Dermis microvascular lymphatic vessel endothelial cell (primary cell): ENCODE measurements at regions not wholly inside any gene's neighbourhood (a gene's known extent, or its start where the extent isn't known, plus 50 kb on each side); places are given as distances from the start of the nearest gene placed in this dataset.
"Not testable (repeated sequence)": the region's sequence is repeated elsewhere in the genome, so short reads cannot be mapped to it uniquely, and the experiment has no call there.

Experiments used
- DNase-seq, 2 donors: peaks; one replicate each; pipeline versions ENCODE4 v3.0.0 to v3.0.0-alpha.2; 2010; ENCODE audit warnings: low read depth in 2 of 2

- no peak for DNase-seq
These were observed 306.7 kb upstream of the GRID2 start for GRCh38 chr4:91997045-91997444.

GRCh38 chr4:92012899-92013867 lies 290.6 kb upstream of the GRID2 start:
- DNase-seq, result no peak

GRCh38 chr4:92014067-92014466 lies 289.7 kb upstream of the GRID2 start:
- DNase-seq, result no peak

- no peak for DNase-seq
These were observed 282.6 kb upstream of the GRID2 start for GRCh38 chr4:92021203-92021602.

- DNase-seq, result no peak
These were observed 282.0 kb upstream of the GRID2 start for GRCh38 chr4:92021788-92022187.

GRCh38 chr4:92028830-92029229 lies 274.9 kb upstream of the GRID2 start:
- DNase-seq, result not testable (repeated sequence)

- DNase-seq, result no peak
These were observed 271.9 kb upstream of the GRID2 start for GRCh38 chr4:92031825-92032224.

GRCh38 chr4:92035666-92036065 lies 268.1 kb upstream of the GRID2 start:
- no peak for DNase-seq

GRCh38 chr4:92045718-92046117 lies 258.0 kb upstream of the GRID2 start:
- no peak for DNase-seq

GRCh38 chr4:92047209-92047875 lies 256.4 kb upstream of the GRID2 start:
- DNase-seq, result no peak

- DNase-seq, result no peak
These were observed 252.9 kb upstream of the GRID2 start for GRCh38 chr4:92050875-92051274.

GRCh38 chr4:92059615-92060014 lies 244.2 kb upstream of the GRID2 start:
- DNase-seq, result no peak

- no peak for DNase-seq
These were observed 243.4 kb upstream of the GRID2 start for GRCh38 chr4:92060333-92060732.

- DNase-seq, result no peak
These were observed 239.2 kb upstream of the GRID2 start for GRCh38 chr4:92064574-92064973.

GRCh38 chr4:92066485-92066884 lies 237.3 kb upstream of the GRID2 start:
- DNase-seq, result no peak

- no peak for DNase-seq
These were observed 232.2 kb upstream of the GRID2 start for GRCh38 chr4:92071587-92071986.

- no peak for DNase-seq
These were observed 228.9 kb upstream of the GRID2 start for GRCh38 chr4:92074839-92075238.

GRCh38 chr4:92090887-92091286 lies 212.9 kb upstream of the GRID2 start:
- no peak for DNase-seq

GRCh38 chr4:92091335-92091734 lies 212.4 kb upstream of the GRID2 start:
- DNase-seq, result no peak

- no peak for DNase-seq
These were observed 203.9 kb upstream of the GRID2 start for GRCh38 chr4:92099861-92100260.

GRCh38 chr4:92100975-92101374 lies 202.8 kb upstream of the GRID2 start:
- DNase-seq, result no peak

- DNase-seq, result no peak
These were observed 202.0 kb upstream of the GRID2 start for GRCh38 chr4:92101737-92102172.

GRCh38 chr4:92104506-92104905 lies 199.3 kb upstream of the GRID2 start:
- no peak for DNase-seq
